Esophagus squamous epithelium (tissue), 5 donors: ENCODE measurements at regions not wholly inside any gene's neighbourhood (a gene's known extent, or its start where the extent isn't known, plus 50 kb on each side); places are given as distances from the start of the nearest gene placed in this dataset.

ENCODE experiments used
- DNase-seq: peaks from one replicate; lab custom pipeline; 2025; lab: John Stamatoyannopoulos, UW
- H3K27ac ChIP-seq, 4 donors: fragments of 200-600 bp; sonication (generic); one replicate each; pipeline ENCODE4 v1.5.1; 2016 to 2019; ENCODE audit warnings: mild to moderate bottlenecking in 1 of 4
- H3K27me3 ChIP-seq, 4 donors: fragments of 200-600 bp; sonication (generic); 1 replicate in 3 of 4; 2 replicates in 1 of 4; pipeline versions ENCODE4 v1.5.1 to v1.6.0; 2017 to 2021; ENCODE audit warnings: antibody characterized with exemption in 1 of 4
- H3K36me3 ChIP-seq, 3 donors: fragments of 200-600 bp; sonication (generic); one replicate each; pipeline ENCODE4 v1.5.1; 2016 to 2019
- H3K4me1 ChIP-seq, 3 donors: fragments of 200-600 bp; sonication (generic); one replicate each; pipeline ENCODE4 v1.5.1; 2017 to 2019
- H3K4me3 ChIP-seq, 4 donors: fragments of 200-600 bp; sonication (generic); 1 replicate in 3 of 4; 2 replicates in 1 of 4; pipeline ENCODE4 v1.5.1; 2016 to 2019; ENCODE audit warnings: mild to moderate bottlenecking in 2 of 4, moderate library complexity in 1 of 4
- H3K9me3 ChIP-seq, 3 donors: fragments of 200-600 bp; sonication (generic); one replicate each; pipeline ENCODE4 v1.5.1; 2016 to 2019
- CTCF ChIP-seq, 6 experiments: fragments of 450-650 bp in 4 of 6; fragments of 200-600 bp in 2 of 6; sonication (generic) in 2 of 6; IDR thresholded peaks; one replicate each; pipeline ENCODE4 v1.5.1; 2016 to 2019; ENCODE audit warnings: antibody characterized with exemption in 6 of 6, mild to moderate bottlenecking in 4 of 6, moderate library complexity in 4 of 6
- POLR2A ChIP-seq, 4 donors: fragments of 450-650 bp; IDR thresholded peaks; one replicate each; pipeline ENCODE4 v1.6.1; 2017; ENCODE audit warnings: antibody characterized with exemption in 4 of 4, mild to moderate bottlenecking in 4 of 4, moderate library complexity in 3 of 4
- WGBS, 2 donors: methylation state at CpG; one replicate each; pipeline ENCODE4 v1.1.5; 2018; 5-methylcytosine and 5-hydroxymethylcytosine counted together
- intact Hi-C: fragments of 100-400 bp; cut with DNase I; formaldehyde crosslinking; loops from one replicate; pipeline ENCODE4 v1.15.0; 2022
- donor health status: DM: yes; HTN: yes; CAD: no.

DNA sequence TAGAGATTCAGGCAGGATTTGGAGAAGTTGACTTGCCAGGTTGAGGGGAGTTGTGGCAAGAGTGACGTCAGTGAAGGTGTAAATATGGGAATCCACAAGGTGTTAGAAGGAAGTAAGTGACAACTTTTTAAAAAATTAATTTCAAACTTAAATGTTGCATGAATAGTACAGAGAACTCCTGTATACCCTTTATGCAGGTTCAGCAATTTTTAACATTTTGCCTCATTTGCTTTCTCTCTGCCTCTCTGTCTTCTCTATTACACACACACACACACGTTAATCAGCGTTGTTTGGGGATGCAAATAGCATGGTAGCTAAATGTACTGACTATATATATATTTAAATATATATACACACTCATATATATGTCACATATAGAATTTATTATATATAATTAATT, 273.7 kb downstream of the SMARCA1 start:
- WGBS, 2 donors, result 49 to 67% methylated on average over 3 of the region's 3 CpGs
- Histone ChIP-seq H3K27me3 (no peaks in the 10 kb centered on the region), H3K9me3 (no peaks in the 10 kb centered on the region), H3K4me1 (no peaks in the 10 kb centered on the region), H3K4me3 (no peak overlapping the region), H3K27ac (no peak overlapping the region), H3K36me3 (no peaks in the 10 kb centered on the region)
- no peak for DNase-seq
- intact Hi-C loops, result no loop called here
- TF ChIP-seq POLR2A (IDR thresholded peaks at IDR 0.05) (no peak), CTCF (IDR thresholded peaks at IDR 0.05) (no peak)

- no peaks in the 10 kb centered on the region for H3K36me3 ChIP-seq
- no peak for DNase-seq
- no peaks in the 10 kb centered on the region for H3K27me3 ChIP-seq
- H3K27ac ChIP-seq, result no peak overlapping the region
- intact Hi-C loops, result no loop called here
- H3K9me3 ChIP-seq, result no peaks in the 10 kb centered on the region
- no peaks in the 10 kb centered on the region for H3K4me1 ChIP-seq
- 65 to 73% methylated on average over 3 of the region's 3 CpGs for WGBS, 2 donors
- H3K4me3 ChIP-seq, result no peak overlapping the region
- TF ChIP-seq CTCF (IDR thresholded peaks at IDR 0.05), result no peak
- no peak for TF ChIP-seq POLR2A (IDR thresholded peaks at IDR 0.05)
Observed at GRCh38 chrX:129247642-129248041, 275.6 kb downstream of the SMARCA1 start.

- intact Hi-C loops, result no loop called here
- TF ChIP-seq CTCF (IDR thresholded peaks at IDR 0.05), result no peak
- no peak for TF ChIP-seq POLR2A (IDR thresholded peaks at IDR 0.05)
- Histone ChIP-seq H3K9me3 (no peaks in the 10 kb centered on the region), H3K36me3 (no peaks in the 10 kb centered on the region), H3K4me1 (no peaks in the 10 kb centered on the region), H3K27me3 (no peaks in the 10 kb centered on the region), H3K27ac (no peak overlapping the region), H3K4me3 (no peak overlapping the region)
- WGBS, 2 donors, result 17 to 68% methylated on average over 1 to 2 of the region's 2 CpGs
- DNase-seq, result no peak
Observed at GRCh38 chrX:129239371-129239770, 283.9 kb downstream of the SMARCA1 start.

DNA sequence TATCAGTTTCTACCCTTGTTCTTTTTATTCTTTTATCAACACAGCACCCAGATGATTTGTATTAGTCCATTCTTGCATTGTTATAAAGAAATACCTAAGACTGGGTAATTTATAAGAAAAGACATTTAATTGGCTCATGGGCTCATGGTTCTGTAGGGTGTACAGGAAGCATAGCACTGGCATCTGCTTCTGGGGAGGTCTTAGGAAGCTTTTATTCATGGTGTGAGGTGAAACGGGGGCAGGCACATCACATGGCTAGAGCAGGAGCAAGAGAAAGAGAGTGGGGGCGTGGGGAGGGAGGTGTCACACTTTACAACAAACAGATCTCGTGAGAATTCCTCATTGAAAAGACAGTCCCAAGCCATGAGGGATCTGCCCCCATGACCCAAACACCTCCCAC, 285.3 kb downstream of the SMARCA1 start:
- DNase-seq, result no peak
- H3K27me3 ChIP-seq, result no peaks in the 10 kb centered on the region
- H3K36me3 ChIP-seq, result no peaks in the 10 kb centered on the region
- no peak overlapping the region for H3K4me3 ChIP-seq
- WGBS, 2 donors, result 35 to 55% methylated on average over 2 to 3 of the region's 3 CpGs
- no peaks in the 10 kb centered on the region for H3K4me1 ChIP-seq
- intact Hi-C loops, result no loop called here
- H3K27ac ChIP-seq, result no peak overlapping the region
- TF ChIP-seq CTCF (IDR thresholded peaks at IDR 0.05) (no peak), POLR2A (IDR thresholded peaks at IDR 0.05) (no peak)
- H3K9me3 ChIP-seq, result no peaks in the 10 kb centered on the region

DNA sequence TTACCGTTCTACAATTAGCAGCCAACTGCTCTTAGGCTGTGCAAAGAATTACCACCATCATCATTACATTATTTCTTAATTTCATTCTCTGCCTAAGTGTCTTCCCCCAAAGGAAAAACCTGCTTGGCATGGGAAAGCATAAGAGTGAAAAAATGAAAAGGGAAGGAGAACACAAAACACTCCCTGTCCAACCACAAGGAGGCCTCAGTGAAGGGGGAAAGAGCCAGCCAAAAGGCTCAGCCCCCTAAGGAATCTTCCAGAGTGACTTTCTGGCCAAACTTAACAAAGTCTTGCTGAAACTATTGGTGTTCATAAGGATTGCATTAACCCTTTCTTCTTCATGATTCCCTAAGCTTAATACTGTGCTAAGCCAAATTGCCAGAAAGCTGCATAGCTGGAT, 287.4 kb downstream of the SMARCA1 start:
- Histone ChIP-seq H3K27me3 (no peaks in the 10 kb centered on the region), H3K36me3 (no peaks in the 10 kb centered on the region), H3K4me3 (no peak overlapping the region), H3K4me1 (no peaks in the 10 kb centered on the region), H3K27ac (no peak overlapping the region), H3K9me3 (no peaks in the 10 kb centered on the region)
- no peak for DNase-seq
- no peak for TF ChIP-seq CTCF (IDR thresholded peaks at IDR 0.05)
- no peak for TF ChIP-seq POLR2A (IDR thresholded peaks at IDR 0.05)
- intact Hi-C loops, result no loop called here
- WGBS, 2 donors, result 22 to 47% methylated on average over 1 of the region's 1 CpG
